Body of pancreas (tissue), 4 donors: ENCODE measurements at regions not wholly inside any gene's neighbourhood (a gene's known extent, or its start where the extent isn't known, plus 50 kb on each side); places are given as distances from the start of the nearest gene placed in this dataset.

Source experiments
- CTCF ChIP-seq, 7 experiments: fragments of 450-650 bp in 4 of 7; fragments of 200-600 bp in 3 of 7; sonication (generic) in 3 of 7; IDR thresholded peaks; one replicate each; pipeline ENCODE4 v1.5.1; 2016 to 2019; ENCODE audit warnings: antibody characterized with exemption in 7 of 7
- POLR2A ChIP-seq, 3 donors: fragments of 450-650 bp; IDR thresholded peaks; one replicate each; pipeline ENCODE4 v1.6.1; 2016; ENCODE audit warnings: antibody characterized with exemption in 3 of 3, mild to moderate bottlenecking in 2 of 3

- no peak for TF ChIP-seq CTCF (IDR thresholded peaks at IDR 0.05)
- no peak for TF ChIP-seq POLR2A (IDR thresholded peaks at IDR 0.05)
These were observed 452.8 kb upstream of the PTGER4 start for GRCh38 chr5:40226906-40227305.
